HL-60 (cell line): ENCODE measurements at regions not wholly inside any gene's neighbourhood (a gene's known extent, or its start where the extent isn't known, plus 50 kb on each side); places are given as distances from the start of the nearest gene placed in this dataset.
"Not testable (repeated sequence)": the region's sequence is repeated elsewhere in the genome, so short reads cannot be mapped to it uniquely, and the experiment has no call there.

Experiments
- DNase-seq, 2 experiments: peaks; one replicate each; pipeline ENCODE4 v3.0.0-alpha.2; 2010 to 2020; ENCODE audit warnings: low read depth in 1 of 2, low spot score in 1 of 2
- H3K27ac ChIP-seq: fragments of 250-450 bp; sonication (Bioruptor Pico); replicated peaks from 2 replicates; pipeline ENCODE4 v1.5.1; 2020; ENCODE audit warnings: mild to moderate bottlenecking, moderate library complexity
- H3K27me3 ChIP-seq: fragments of 250-450 bp; sonication (Bioruptor Pico); 2 replicates; pipeline ENCODE4 v1.5.1; 2021; ENCODE audit warnings: mild to moderate bottlenecking, moderate library complexity; ENCODE audit not compliant: insufficient read depth, poor library complexity, severe bottlenecking
- H3K4me3 ChIP-seq: replicated peaks from 2 replicates; pipeline ENCODE4 v1.5.1; 2011; ENCODE audit warnings: mild to moderate bottlenecking, control low read depth, low read length; ENCODE audit not compliant: insufficient read depth
- CTCF ChIP-seq: IDR thresholded peaks from one replicate; pipeline ENCODE4 v1.5.1; 2011; ENCODE audit warnings: low read length, control low read depth, inconsistent platforms; ENCODE audit not compliant: insufficient read depth
- GABPA ChIP-seq: IDR thresholded peaks from 2 replicates; pipeline ENCODE4 v1.6.1; 2012; ENCODE audit warnings: low read depth
- POLR2AphosphoS5 ChIP-seq: IDR thresholded peaks from 2 replicates; pipeline ENCODE4 v1.6.1; 2012; ENCODE audit warnings: low read depth
- REST ChIP-seq: IDR thresholded peaks from 2 replicates; pipeline ENCODE4 v1.6.1; 2012; ENCODE audit warnings: low read depth; ENCODE audit not compliant: insufficient replicate concordance
- SPI1 ChIP-seq: IDR thresholded peaks from 2 replicates; pipeline ENCODE4 v1.6.1; 2012; ENCODE audit warnings: low read depth, mild to moderate bottlenecking, borderline replicate concordance

DNA sequence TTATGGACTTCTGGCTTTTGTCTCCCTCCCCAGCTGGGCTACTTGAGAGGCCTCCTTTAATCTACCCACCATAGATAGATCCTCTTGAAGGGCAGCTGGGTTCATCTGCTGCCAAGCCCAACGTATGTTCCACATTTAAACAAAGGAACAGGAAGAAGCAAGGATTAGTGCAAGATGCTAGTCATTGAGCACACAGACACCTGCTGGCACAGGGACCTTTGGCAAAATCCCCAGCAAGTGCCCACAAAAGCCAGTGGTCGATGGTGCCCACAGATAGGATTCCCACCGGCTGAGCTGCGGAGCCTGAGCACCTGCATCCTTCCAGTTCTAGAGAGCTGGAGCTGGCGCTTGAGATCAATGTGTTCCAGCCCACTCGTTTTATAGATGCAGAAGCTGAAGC is 57.7 kb upstream of the SHB start:
- Histone ChIP-seq H3K27me3 (no peaks in the 10 kb centered on the region), H3K4me3 (no peak overlapping the region), H3K27ac (no peak overlapping the region)
- no peak for DNase-seq
- TF ChIP-seq REST (no peak), GABPA (no peak), POLR2AphosphoS5 (no peak), CTCF (no peak), SPI1 (no peak)

DNA sequence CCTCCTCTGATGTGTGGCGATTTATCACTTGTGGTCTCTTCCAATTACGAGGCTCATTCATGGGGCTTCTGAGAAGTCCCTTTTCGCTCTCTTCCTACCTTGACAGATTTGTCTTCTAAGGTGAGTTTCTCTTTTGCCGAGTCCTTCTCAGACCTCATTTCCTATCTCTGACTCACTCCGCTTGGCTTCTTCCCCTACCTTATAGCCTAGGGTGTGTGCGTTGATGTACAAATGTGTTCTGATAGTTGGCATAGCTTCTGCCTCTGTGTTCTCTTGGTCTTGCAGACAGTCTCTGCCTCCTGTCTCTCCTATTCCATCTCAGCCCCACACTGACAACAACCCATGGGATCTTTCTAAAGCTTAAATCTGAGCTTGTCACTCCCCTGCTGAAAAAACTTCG is 56.9 kb upstream of the SHB start:
- Histone ChIP-seq H3K4me3 (no peak overlapping the region), H3K27me3 (no peaks in the 10 kb centered on the region), H3K27ac (no peak overlapping the region)
- TF ChIP-seq REST: no peak
- TF ChIP-seq CTCF: no peak
- no peak for TF ChIP-seq SPI1
- TF ChIP-seq POLR2AphosphoS5: no peak
- TF ChIP-seq GABPA: no peak
- no peak for DNase-seq

- H3K27ac ChIP-seq, H3K4me3 ChIP-seq, DNase-seq, H3K27me3 ChIP-seq: not testable (repeated sequence)
Measured at GRCh38 chr9:38123359-38123758, 54.3 kb upstream of the SHB start.

- no peak for TF ChIP-seq REST
- Histone ChIP-seq H3K4me3 (no peak overlapping the region), H3K27me3 (no peaks in the 10 kb centered on the region), H3K27ac (no peak overlapping the region)
- DNase-seq: no peak
Measured at GRCh38 chr9:38120961-38121360, 51.9 kb upstream of the SHB start.
